Astrocyte (in vitro differentiated cells and primary cell): ENCODE measurements at regions not wholly inside any gene's neighbourhood (a gene's known extent, or its start where the extent isn't known, plus 50 kb on each side); places are given as distances from the start of the nearest gene placed in this dataset.

Experiments used
- DNase-seq: peaks from one replicate; pipeline ENCODE4 v3.0.0-alpha.2; 2010; ENCODE audit warnings: low read depth
- FAIRE-seq: peaks from 2 replicates; lab custom pipeline; 2011; peaks lifted over from hg19 to GRCh38; lab: Jason Lieb, UNC
- H2AFZ ChIP-seq: 2 replicates; pipeline ENCODE4 v1.6.0; 2012; ENCODE audit warnings: low read depth, low read length, inconsistent platforms
- H3K27ac ChIP-seq: 2 replicates; pipeline ENCODE4 v1.5.1; 2011; ENCODE audit warnings: low read depth, low read length, inconsistent platforms
- H3K27me3 ChIP-seq: 2 replicates; pipeline ENCODE4 v1.6.0; 2011; ENCODE audit warnings: low read length, inconsistent platforms; ENCODE audit not compliant: insufficient read depth
- H3K36me3 ChIP-seq: 2 replicates; pipeline ENCODE4 v1.5.1; 2011; ENCODE audit warnings: low read length, inconsistent platforms; ENCODE audit not compliant: insufficient read depth
- H3K4me1 ChIP-seq: 2 replicates; pipeline ENCODE4 v1.5.1; 2011; ENCODE audit warnings: low read length, inconsistent platforms; ENCODE audit not compliant: insufficient read depth
- H3K4me2 ChIP-seq: 2 replicates; pipeline ENCODE4 v1.6.0; 2012; ENCODE audit warnings: low read length, inconsistent platforms
- H3K4me3 ChIP-seq: 2 replicates; pipeline ENCODE4 v1.5.1; 2011; ENCODE audit warnings: low read depth, mild to moderate bottlenecking, low read length, inconsistent platforms; ENCODE audit not compliant: insufficient read depth
- H3K79me2 ChIP-seq: 2 replicates; pipeline ENCODE4 v1.6.0; 2012; ENCODE audit warnings: mild to moderate bottlenecking, low read length, inconsistent platforms; ENCODE audit not compliant: insufficient read depth
- H3K9ac ChIP-seq: 2 replicates; pipeline ENCODE4 v1.6.0; 2012; ENCODE audit warnings: mild to moderate bottlenecking, low read length, inconsistent platforms
- H3K9me3 ChIP-seq: 2 replicates; pipeline ENCODE4 v1.5.1; 2012; ENCODE audit warnings: low read depth, mild to moderate bottlenecking, low read length, inconsistent platforms; ENCODE audit not compliant: insufficient read depth
- H4K20me1 ChIP-seq: 2 replicates; pipeline ENCODE4 v1.6.0; 2012; ENCODE audit warnings: low read length, inconsistent platforms; ENCODE audit not compliant: insufficient read depth
- H3K27ac Mint-ChIP-seq: one replicate; pipeline ENCODE4 v1.8.0; 2021; ENCODE audit warnings: mild to moderate bottlenecking, mixed read lengths; ENCODE audit not compliant: unreplicated experiment
- H3K27me3 Mint-ChIP-seq: one replicate; pipeline ENCODE4 v1.8.0; 2021; ENCODE audit warnings: low read depth, mixed read lengths; ENCODE audit not compliant: unreplicated experiment
- H3K36me3 Mint-ChIP-seq: one replicate; pipeline ENCODE4 v1.8.0; 2021; ENCODE audit warnings: low read depth, mixed read lengths; ENCODE audit not compliant: unreplicated experiment
- H3K4me1 Mint-ChIP-seq: one replicate; pipeline ENCODE4 v1.8.0; 2021; ENCODE audit warnings: low read depth, mixed read lengths; ENCODE audit not compliant: unreplicated experiment
- H3K4me3 Mint-ChIP-seq: one replicate; pipeline ENCODE4 v1.8.0; 2021; ENCODE audit warnings: mild to moderate bottlenecking, moderate library complexity, mixed read lengths; ENCODE audit not compliant: unreplicated experiment
- H3K9me3 Mint-ChIP-seq: one replicate; pipeline ENCODE4 v1.8.0; 2021; ENCODE audit warnings: mild to moderate bottlenecking, mixed read lengths; ENCODE audit not compliant: unreplicated experiment
- EZH2 ChIP-seq: IDR thresholded peaks from 2 replicates; pipeline ENCODE4 v1.6.1; 2012; ENCODE audit warnings: mild to moderate bottlenecking, low read length, inconsistent platforms; ENCODE audit not compliant: insufficient read depth
- TF ChIP-seq, protein P1 (sequence below): IDR thresholded peaks from 2 replicates; pipeline ENCODE4 v1.5.1; 2011; ENCODE audit warnings: low read depth, mild to moderate bottlenecking, inconsistent platforms, low read length, moderate library complexity; ENCODE audit not compliant: insufficient read depth

DNA sequence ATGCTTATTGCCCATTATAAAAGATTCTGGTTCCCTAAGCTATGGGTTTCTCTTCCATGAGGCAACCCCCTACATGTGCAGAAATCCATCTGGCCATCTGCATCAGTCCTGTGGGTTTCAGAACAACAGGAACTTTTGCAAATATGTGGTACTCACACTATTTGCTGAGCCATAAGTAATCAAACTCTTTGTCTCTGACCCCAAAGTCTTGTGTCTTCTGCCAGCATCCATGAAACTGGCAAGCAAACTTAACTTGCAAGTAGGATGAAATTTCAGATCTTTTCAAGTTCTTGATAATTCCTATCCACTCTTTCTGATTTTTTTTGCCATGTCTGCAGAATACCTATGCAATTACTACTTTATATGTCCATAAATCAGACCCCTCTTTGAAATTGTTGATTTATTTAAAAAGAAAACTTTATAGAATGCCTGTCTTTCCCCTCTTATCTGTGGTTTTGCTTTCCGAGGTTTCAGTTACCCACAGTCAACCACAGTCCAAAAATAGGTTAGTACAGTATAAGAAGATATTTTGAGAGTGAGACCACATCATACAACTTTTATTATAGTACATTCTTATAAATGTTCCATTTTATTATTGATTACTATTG, 158.4 kb upstream of the IRX3 start:
- DNase-seq (peak; percentile 74), FAIRE-seq (peak; percentile 58)
- Histone ChIP-seq H3K27me3 (peaks cover 3% of the 10 kb centered on the region), H3K79me2 (no peaks in the 10 kb centered on the region), H3K9me3 (peaks cover 8% of the 10 kb centered on the region), H3K36me3 (no peaks in the 10 kb centered on the region), H3K27ac (no peak overlapping the region), H3K9ac (no peak overlapping the region), H3K4me2 (no peak overlapping the region), H4K20me1 (no peaks in the 10 kb centered on the region), H3K4me1 (peaks cover 39% of the 10 kb centered on the region), H3K4me3 (no peak overlapping the region), H2AFZ (no peak overlapping the region)
- Mint-ChIP-seq H3K27ac (no peak overlapping the region), H3K36me3 (no peaks in the 10 kb centered on the region), H3K9me3 (peaks cover 6% of the 10 kb centered on the region), H3K27me3 (peaks cover 5% of the 10 kb centered on the region), H3K4me1 (peaks cover 25% of the 10 kb centered on the region), H3K4me3 (no peak overlapping the region)
- TF ChIP-seq, protein P1, sequence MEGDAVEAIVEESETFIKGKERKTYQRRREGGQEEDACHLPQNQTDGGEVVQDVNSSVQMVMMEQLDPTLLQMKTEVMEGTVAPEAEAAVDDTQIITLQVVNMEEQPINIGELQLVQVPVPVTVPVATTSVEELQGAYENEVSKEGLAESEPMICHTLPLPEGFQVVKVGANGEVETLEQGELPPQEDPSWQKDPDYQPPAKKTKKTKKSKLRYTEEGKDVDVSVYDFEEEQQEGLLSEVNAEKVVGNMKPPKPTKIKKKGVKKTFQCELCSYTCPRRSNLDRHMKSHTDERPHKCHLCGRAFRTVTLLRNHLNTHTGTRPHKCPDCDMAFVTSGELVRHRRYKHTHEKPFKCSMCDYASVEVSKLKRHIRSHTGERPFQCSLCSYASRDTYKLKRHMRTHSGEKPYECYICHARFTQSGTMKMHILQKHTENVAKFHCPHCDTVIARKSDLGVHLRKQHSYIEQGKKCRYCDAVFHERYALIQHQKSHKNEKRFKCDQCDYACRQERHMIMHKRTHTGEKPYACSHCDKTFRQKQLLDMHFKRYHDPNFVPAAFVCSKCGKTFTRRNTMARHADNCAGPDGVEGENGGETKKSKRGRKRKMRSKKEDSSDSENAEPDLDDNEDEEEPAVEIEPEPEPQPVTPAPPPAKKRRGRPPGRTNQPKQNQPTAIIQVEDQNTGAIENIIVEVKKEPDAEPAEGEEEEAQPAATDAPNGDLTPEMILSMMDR: no peak
- TF ChIP-seq EZH2: no peak

DNA sequence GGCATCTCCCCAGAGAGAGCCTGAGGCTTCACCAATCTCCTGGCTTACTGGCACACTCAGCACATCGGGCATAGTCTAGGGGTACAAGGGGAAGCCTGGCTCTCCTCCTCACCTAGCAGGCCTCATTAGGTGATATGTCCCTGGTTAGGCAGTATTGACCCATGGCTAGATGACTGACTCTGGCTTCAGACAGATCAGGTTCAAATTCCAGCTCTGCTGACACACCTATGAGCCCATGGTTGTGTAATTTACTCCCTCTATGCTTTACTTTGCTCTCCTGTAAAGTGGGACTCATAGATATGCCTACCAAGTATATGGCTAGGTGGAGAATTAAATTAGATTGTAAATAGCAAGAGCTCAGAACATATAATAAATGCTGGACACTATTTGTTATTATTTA, 157.3 kb upstream of the IRX3 start:
- no peak for FAIRE-seq
- no peak for TF ChIP-seq EZH2
- TF ChIP-seq, protein P1: no peak
- no peak overlapping the region for H2AFZ ChIP-seq
- H3K9ac ChIP-seq: no peak overlapping the region
- H3K4me3 Mint-ChIP-seq: no peak overlapping the region
- H3K9me3 Mint-ChIP-seq: peaks cover 12% of the 10 kb centered on the region
- peaks cover 13% of the 10 kb centered on the region for H3K27me3 ChIP-seq
- peaks cover 25% of the 10 kb centered on the region for H3K4me1 Mint-ChIP-seq
- H3K27me3 Mint-ChIP-seq: peaks cover 16% of the 10 kb centered on the region
- H3K4me2 ChIP-seq: no peak overlapping the region
- H3K36me3 Mint-ChIP-seq: no peaks in the 10 kb centered on the region
- H3K27ac Mint-ChIP-seq: no peak overlapping the region
- peaks cover 8% of the 10 kb centered on the region for H3K9me3 ChIP-seq
- no peak overlapping the region for H3K4me3 ChIP-seq
- H3K27ac ChIP-seq: no peak overlapping the region
- H4K20me1 ChIP-seq: no peaks in the 10 kb centered on the region
- DNase-seq: no peak
- H3K79me2 ChIP-seq: no peaks in the 10 kb centered on the region
- peaks cover 39% of the 10 kb centered on the region for H3K4me1 ChIP-seq
- no peaks in the 10 kb centered on the region for H3K36me3 ChIP-seq

DNA sequence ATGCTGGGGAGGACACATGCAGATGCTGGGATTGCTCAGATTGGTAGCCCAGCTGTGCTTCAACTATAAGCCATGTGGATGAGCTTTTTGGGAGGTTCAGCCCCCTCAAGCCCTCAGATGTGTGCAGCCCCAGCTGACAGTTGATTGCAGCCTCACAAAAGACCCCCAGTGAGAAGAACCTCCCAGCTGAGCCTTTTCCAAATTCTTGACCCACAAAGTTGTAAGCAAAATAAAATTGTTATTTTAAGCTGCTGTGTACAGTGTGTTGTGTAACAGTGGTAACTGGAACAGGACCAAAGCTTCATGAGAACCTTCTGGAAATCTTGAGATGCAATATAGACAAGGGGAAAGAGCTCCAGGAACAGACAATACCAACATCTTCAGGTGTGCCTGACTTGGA, 156.8 kb upstream of the IRX3 start:
- no peaks in the 10 kb centered on the region for H3K36me3 ChIP-seq
- H3K27ac Mint-ChIP-seq: no peak overlapping the region
- H3K27ac ChIP-seq: no peak overlapping the region
- H3K4me1 ChIP-seq: peaks cover 35% of the 10 kb centered on the region
- no peak overlapping the region for H2AFZ ChIP-seq
- DNase-seq (no peak), FAIRE-seq (no peak)
- H3K27me3 Mint-ChIP-seq: peaks cover 20% of the 10 kb centered on the region
- peaks cover 8% of the 10 kb centered on the region for H3K9me3 ChIP-seq
- H3K36me3 Mint-ChIP-seq: no peaks in the 10 kb centered on the region
- H3K4me3 ChIP-seq: no peak overlapping the region
- peaks cover 16% of the 10 kb centered on the region for H3K9me3 Mint-ChIP-seq
- H4K20me1 ChIP-seq: no peaks in the 10 kb centered on the region
- no peaks in the 10 kb centered on the region for H3K79me2 ChIP-seq
- peaks cover 18% of the 10 kb centered on the region for H3K27me3 ChIP-seq
- H3K4me2 ChIP-seq: no peak overlapping the region
- no peak overlapping the region for H3K9ac ChIP-seq
- peaks cover 24% of the 10 kb centered on the region for H3K4me1 Mint-ChIP-seq
- TF ChIP-seq, protein P1: no peak
- TF ChIP-seq EZH2: no peak
- H3K4me3 Mint-ChIP-seq: no peak overlapping the region
